NCI-H1436 treated with DMSO at 0.1 percent for 48 hours (cell line): ENCODE measurements at regions not wholly inside any gene's neighbourhood (a gene's known extent, or its start where the extent isn't known, plus 50 kb on each side); places are given as distances from the start of the nearest gene placed in this dataset.
"Not testable (repeated sequence)": the region's sequence is repeated elsewhere in the genome, so short reads cannot be mapped to it uniquely, and the experiment has no call there.

Experiments
- DNase-seq: peaks from one replicate; lab custom pipeline; 2025; lab: John Stamatoyannopoulos, UW

- DNase-seq = no peak
Observed at GRCh38 chr14:54256156-54256555, 140.7 kb upstream of the CDKN3 start.

DNA sequence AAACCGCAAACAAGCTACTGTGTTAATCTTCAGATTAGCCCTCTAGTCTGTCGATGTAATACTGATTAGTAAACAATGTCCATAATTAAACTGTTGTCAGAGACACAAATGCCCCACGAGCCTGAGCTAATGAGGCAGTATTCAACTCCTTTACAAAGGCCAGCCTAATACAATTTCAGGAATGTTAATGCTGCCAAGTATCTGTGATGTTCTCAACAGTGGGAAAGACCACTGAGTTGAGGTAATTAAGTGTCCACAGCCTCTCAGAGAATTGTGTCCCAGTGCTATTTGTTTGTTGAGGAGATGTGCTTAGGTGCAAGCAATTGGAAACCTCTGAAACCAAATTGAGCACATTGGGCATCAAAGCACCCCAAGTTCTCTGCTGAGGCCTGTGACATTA is 139.4 kb upstream of the CDKN3 start:
- no peak for DNase-seq

DNA sequence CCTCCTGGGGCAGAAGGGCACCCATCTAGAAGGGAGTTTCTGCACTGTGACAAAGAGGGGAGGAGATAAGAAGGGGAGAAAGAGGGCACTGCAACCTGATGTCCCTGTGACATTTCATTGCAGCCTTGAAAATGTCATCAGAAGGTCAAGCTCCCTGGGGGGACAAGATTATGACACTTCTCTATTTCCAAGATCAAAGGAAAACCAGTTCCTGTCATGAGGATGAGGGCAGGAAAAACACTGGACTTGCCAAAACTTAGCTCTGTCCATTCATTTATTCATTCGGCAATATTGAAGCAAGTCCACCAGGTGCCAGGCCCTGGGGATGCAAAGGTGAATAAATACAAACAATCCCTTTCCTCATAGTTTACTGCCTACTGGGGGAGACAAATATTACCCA is 138.4 kb upstream of the CDKN3 start:
- no peak for DNase-seq

DNA sequence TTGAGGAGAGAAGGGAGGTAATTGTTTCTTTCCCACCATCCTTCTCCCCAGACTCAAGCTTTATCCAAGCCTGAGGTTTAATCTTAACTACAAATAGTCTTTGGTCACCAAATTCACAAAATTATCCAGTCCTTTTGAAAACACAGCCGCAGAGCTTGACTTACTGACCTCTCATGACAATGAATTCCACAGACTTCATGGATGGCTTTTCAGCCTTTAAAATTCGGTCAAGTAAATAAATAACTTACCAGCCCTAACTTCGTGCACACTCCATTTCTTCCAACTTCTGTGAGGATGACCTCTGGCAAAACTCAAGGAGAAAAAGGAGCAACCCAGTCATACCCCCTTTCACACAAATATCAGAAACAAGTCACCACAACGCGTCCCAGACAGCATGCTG is 137.0 kb upstream of the CDKN3 start:
- DNase-seq = no peak

DNA sequence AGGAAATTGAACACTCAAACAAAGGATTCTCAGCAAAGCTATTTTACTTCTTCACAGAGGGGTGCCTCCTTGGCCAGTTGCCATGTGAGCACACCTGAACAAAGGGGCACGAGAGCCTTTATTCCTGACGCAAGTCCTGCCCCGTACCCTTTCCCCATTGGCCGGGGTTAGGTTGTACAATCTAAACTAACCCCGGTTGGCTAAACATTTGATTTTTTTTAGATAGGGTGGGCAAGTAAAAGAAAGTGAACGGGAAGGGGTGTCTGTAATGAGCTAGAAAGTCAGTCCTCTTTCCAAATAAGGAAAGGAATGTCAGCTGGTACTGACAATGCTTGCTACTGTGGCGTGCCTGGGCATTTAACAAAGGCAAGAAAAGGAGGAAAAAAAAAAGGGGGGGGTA is 135.5 kb upstream of the CDKN3 start:
- DNase-seq = no peak

- DNase-seq = not testable (repeated sequence)
Observed at GRCh38 chr14:54266616-54267015, 130.2 kb upstream of the CDKN3 start.

DNA sequence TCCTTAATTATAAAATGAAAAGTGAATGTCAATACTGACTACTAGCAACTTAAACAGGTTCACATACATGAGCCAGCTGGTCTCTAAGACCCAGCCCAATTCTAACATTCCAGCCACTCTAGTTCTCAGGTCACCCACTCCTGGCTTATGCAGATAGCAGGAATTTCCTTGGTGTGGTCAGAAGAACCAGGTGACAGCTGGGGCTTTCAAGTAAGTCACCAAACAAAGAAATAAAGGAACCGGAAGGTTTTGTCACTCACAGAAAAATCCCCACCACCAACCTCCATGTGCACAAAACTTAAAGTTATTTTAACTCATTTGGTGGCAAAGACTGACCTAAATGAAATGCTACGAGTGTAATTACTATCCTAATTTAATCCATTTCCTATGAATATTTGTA is 129.6 kb upstream of the CDKN3 start:
- DNase-seq = no peak

DNA sequence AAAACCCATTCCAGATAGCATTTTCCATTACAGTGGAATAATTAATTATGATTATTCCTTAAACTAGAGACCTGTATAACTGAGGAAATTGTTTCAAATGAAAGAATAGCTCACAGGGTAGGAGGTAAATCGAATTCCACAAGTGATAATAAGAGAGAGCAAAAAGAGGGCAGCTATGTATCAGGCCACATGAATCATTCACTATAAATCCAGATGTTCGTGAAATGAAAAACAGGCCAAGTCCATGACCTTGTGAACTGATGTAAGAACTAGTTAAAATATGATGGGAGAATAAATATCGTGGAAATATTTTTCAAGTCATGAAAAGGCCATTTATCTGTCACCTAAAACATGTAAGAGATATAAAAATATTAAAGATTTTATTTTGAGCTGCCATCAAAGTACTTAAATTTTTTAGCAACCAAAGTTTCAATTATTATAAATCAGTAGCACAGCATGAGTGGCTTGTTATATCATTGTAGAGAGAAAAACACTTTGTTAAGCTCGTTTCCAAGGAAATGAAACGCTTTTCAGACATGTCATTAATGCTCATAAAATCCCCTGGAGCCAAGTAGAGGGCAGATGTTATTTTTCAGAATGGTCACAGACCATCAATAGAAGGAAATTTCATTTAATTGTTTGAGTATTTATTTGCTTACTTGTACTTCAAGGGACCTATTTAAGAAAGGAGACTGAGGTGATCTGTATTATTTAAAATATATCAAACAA is 120.6 kb upstream of the CDKN3 start:
- no peak for DNase-seq

DNA sequence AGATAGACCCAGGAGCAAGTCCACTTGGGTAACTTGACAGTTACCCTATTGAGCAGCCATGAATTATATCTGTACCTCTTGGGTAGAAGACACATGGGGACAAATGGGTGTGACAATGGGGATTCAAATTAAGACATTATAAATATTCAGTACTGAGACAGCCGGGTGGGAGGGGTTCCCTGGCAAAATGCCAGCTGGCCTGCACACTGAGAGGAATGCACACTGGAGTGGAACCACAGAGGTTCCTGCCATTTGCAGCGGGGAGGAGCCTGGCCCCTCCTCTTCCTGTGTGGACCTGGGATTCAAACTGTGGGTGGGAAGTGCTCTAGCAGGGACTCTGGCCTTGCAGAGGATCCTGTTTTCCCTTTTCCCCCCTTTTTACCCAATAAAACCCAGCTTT is 118.7 kb upstream of the CDKN3 start:
- no peak for DNase-seq

DNA sequence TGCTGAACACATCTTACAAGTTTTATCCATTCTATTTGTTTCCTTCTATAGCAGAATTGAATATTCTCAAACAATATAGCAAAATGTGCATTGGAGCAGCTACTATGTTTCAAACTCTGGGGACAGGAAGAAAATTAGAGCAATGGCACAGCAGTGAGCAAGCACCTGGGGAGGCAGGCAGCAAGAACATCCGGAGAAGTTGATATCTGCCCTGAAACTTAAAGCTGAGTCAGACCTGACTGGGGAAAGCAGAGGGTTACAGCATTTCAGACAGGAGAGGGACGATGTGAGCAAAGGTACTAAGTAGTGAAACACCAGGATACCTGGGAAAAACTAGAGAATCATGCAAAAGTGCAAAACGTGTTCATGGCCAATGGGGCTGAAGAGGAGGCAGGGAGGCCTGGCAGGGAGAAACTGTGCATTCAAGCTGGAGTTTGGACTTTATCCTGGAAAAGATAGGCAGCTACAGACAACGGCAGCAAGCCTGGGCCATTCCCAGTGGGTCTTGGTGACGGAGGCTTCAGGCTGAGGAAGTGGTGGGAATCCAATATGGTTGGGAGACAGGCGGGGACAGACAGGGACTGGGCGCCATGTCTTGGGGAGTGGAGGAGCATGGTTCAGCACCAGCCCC is 118.0 kb upstream of the CDKN3 start:
- no peak for DNase-seq

DNA sequence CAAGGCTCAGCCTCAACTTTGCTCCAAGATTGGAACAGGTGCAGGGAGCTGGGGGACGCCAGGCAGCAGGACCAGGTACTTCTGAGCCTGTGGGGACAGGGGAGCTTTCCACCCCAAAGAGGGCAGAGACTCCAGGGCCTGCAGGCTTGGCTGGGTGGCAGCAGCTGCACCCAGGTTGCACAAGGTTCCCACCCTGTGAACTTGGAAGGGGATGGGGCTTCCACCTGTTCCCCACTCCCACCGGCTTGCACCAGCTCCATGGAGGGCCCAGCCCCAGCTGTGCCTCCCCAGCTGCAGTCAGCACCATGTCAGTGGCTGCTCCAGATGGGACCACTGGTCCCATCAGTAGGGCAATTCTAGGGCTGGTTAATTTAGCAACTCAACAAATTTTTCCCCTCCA is 114.0 kb upstream of the CDKN3 start:
- no peak for DNase-seq

GRCh38 chr14:54285030-54285429 is 111.8 kb upstream of the CDKN3 start:
- DNase-seq = no peak

GRCh38 chr14:54291491-54292191 is 105.2 kb upstream of the CDKN3 start:
- DNase-seq = no peak

DNA sequence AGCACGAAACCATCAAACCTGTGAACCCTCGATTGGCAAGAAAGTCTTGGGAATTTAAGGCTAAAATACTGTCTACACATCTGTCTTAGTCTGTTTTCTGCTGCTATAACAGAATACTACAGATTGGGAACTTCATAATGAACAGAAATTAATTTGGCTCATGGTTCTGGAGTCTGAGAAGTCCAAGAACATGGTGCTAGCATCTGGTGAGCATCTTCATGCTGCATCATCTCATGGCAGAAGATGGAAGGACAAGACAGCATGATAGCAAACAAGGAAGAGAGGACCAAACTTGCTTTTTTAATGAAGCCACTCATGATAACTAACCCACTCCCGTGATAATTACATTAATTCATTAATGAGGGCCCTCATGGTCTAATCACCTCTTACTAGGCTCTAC is 102.0 kb upstream of the CDKN3 start:
- no peak for DNase-seq

DNA sequence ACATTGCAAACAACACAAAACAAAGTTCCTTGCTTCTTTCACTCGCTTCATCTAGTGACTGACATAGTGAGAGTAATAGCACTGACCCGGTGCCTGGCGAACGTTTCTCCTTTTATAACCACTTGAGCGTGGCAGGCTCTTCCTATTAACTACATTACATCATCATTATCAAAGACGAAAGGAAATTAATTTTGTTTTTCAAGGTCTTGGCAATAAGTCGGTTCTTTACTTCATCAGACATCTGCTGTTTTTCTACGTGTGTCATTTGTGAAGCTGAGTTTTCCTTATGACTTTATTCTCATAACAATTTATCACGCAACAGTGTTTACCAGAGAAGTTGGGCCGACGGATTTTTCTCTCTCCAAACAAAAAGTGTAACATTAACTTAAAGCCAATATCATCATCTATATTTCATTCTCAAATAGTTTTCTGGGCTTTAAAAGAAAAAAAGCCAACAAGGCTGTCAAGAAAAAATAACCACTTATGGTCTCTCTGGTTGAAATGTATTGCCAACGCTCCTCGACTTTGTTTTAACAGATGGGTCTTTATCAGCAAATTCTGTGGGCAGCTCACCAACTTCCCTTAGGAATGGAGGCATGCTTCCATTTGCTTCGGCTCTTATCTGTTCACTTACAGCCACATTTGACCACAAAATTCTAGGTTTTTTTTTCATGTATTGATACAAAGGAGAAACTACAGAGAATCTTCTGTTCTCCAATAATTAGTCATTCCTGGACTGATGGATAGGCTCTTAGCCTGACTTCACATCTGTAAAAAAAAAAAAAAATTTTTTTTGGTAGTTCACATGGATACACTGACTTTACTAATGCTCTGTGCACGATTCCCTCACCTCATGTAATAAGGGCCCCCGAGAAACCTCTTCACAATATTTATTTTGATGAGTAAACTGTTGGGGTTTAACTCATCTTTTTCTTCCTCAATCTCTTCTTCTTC is 97.1 kb upstream of the CDKN3 start:
- no peak for DNase-seq

DNA sequence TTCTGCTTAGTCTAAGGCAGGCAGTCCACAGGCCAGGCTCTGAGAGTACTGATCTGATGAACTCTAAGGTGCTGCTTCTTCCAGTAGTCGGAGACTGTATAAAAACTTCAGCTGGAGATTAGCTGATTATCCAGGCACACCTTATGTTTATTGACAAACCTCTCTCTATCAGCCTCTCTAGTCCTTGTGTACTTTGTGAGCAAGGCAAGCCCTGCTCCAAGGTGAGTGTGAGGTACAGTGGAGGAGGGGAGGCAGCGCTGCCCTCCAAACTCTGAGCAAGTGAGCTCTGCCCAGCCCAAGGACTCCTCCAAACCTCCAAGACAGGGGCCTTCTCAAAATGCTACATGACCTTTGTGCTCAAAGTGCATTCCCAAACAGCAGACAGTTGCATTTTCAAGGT is 95.9 kb upstream of the CDKN3 start:
- DNase-seq = no peak

- DNase-seq = no peak
Observed at GRCh38 chr14:54301359-54301758, 95.4 kb upstream of the CDKN3 start.

DNA sequence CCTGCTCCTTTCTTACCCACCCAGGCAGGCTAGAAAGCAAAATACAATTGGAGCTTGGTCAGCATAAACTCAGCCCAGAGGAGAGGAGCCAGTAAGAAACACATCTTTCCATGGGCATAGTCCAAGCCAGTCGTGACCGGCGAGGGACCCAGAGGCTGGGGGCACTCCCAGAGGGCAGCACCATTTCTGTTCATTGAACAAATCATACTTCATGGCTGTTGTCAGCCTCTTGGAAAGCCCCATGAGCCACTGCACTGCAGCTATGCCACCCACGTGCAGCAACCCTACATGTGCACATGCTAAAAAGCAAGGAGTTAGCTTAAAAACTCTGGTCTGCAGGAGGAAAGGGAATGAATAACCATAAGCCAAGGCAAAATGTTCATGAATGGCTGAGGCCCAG is 90.0 kb upstream of the CDKN3 start:
- no peak for DNase-seq

GRCh38 chr14:54309615-54310014 is 87.2 kb upstream of the CDKN3 start:
- DNase-seq = no peak

DNA sequence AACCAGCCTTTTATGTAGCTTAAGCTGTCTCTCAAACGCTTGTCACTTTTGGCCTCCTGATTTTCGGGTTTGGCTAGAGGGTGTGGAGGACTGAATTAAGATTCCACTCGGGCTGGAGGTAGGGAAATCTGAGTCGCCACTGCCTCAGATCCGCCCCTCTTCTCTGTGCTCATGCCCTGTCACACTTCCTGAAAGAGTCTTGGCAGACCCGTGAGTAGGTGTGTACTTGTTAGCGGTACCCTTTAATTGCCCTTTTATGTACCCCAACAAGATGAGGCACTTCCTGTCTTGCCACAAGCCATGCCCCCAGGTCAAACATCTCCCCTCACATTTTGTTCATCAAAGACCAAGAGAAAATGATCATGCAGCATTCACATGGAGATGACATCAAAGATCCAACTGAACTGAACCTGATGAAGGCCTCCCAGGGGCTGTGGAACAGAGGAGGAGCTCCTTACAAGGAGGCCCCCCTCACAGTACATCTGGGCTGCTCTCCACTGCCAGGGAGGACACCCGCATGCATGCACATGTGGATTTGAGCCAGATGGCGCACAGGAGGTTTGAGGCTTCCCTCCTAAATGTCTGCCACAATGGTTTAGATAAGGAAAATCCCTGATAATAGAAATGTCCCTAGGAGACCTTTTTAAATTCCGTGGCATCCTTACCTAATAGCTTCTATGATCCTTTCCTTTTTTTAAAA is 86.5 kb upstream of the CDKN3 start:
- DNase-seq = no peak

DNA sequence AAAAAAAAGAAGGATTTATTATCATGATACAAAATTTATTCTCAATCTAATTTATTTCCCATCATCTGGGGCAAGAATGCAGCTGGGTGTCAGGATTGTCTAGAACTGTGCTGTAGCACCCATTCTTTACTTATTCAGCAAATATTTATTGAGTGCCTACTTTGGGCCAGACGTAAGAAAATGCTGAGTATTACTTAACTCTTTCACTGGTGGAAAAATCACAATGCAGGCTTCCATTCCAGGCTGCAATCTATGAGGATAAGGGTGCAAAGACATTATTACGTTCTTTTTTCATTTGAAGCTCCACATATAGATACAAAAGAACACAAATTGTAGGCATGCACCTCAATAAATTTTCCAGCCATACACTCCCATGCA is 86.0 kb upstream of the CDKN3 start:
- DNase-seq = no peak
